ENCODE measurements at regions not wholly inside any gene's neighbourhood (a gene's known extent, or its start where the extent isn't known, plus 50 kb on each side); places are given as distances from the start of the nearest gene placed in this dataset.

DNA sequence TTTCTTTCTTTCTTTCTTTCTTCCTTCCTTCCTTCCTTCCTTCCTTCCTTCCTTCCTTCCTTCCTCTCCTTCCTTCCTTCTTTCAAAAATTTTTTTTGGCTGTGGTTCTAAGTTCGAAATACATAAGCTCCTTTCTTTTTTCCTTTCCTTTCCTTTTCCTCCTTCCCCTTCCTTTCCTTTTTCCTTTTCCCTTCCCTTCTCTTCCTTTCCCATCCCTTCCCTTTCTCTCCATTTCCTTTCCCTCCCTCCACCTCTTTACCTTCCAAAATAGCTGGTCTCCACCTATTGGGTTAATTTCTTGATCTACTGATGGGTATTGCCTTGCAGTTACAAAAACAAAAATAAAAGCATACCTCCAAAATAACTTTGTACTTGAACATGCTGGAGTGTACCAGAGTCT lies 73.4 kb upstream of the GPRIN3 start:
- no peak for TF ChIP-seq POLR2A (IDR thresholded peaks at IDR 0.05; ENCODE audit: low read length)
- no peak for TF ChIP-seq GATA1 (IDR thresholded peaks at IDR 0.05; ENCODE audit: low read depth, low read length)

Data from erythroblast (primary cell).